Breast epithelium (tissue), 3 donors: ENCODE measurements at regions not wholly inside any gene's neighbourhood (a gene's known extent, or its start where the extent isn't known, plus 50 kb on each side); places are given as distances from the start of the nearest gene placed in this dataset.

Experiments used
- CTCF ChIP-seq, 3 donors: fragments of 450-650 bp; IDR thresholded peaks; one replicate each; pipeline ENCODE4 v1.5.1; 2016 to 2017; ENCODE audit warnings: antibody characterized with exemption in 3 of 3, mild to moderate bottlenecking in 3 of 3, moderate library complexity in 3 of 3
- POLR2A ChIP-seq: fragments of 450-650 bp; IDR thresholded peaks from one replicate; pipeline ENCODE4 v1.6.1; 2016; ENCODE audit warnings: antibody characterized with exemption, mild to moderate bottlenecking, moderate library complexity
- POLR2AphosphoS5 ChIP-seq, 3 donors: sonication (generic); formaldehyde crosslinking; IDR thresholded peaks; one replicate each; pipeline ENCODE4 v1.6.1; 2017; ENCODE audit warnings: antibody characterized with exemption in 3 of 3

- TF ChIP-seq CTCF (IDR thresholded peaks at IDR 0.05) (no peak), POLR2AphosphoS5 (IDR thresholded peaks at IDR 0.05) (no peak), POLR2A (no peak)
Observed at GRCh38 chr20:11497545-11497944, 420.1 kb upstream of the BTBD3 start.
